ENCODE measurements at regions not wholly inside any gene's neighbourhood (a gene's known extent, or its start where the extent isn't known, plus 50 kb on each side); places are given as distances from the start of the nearest gene placed in this dataset.
A peak's percentile ranks its signal among the peaks of the same experiment; 100 is the strongest.

DNA sequence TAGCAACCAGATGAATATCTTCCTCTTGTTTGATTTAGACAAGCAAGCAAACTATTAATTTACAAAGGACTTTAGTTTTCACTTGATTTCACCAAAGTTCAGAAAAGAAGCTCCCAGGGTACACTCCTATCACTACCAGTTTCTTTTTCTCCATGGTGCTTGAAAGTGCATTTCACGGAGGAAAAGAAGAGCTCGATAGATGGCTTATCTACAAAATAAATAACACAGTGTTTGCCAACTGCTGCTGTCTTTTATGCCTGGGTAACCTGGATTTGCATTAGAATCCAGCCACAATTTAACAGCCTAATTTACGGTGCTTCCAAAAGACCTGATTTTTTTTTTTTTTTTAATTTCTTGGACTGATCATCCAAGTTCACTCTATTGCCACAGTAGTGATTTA lies 275.7 kb downstream of the GPR37 start (continued):
- TF ChIP-seq PLSCR1 (CRISPR knock-in tag; IDR thresholded peaks at IDR 0.05; ENCODE audit: borderline replicate concordance) (no peak), KAT7 (CRISPR knock-in tag; IDR thresholded peaks at IDR 0.05; ENCODE audit: borderline replicate concordance) (no peak), SYNCRIP (IDR thresholded peaks at IDR 0.05; ENCODE audit: insufficient read depth, low read depth, low read length) (no peak), SP2 (CRISPR knock-in tag; IDR thresholded peaks at IDR 0.05) (no peak), KLF15 (CRISPR knock-in tag; IDR thresholded peaks at IDR 0.05; ENCODE audit: borderline replicate concordance) (no peak), GLI4 (CRISPR knock-in tag; IDR thresholded peaks at IDR 0.05; ENCODE audit: borderline replicate concordance) (no peak), ZNF639 (CRISPR knock-in tag; conservative IDR thresholded peaks at IDR 0.05) (no peak), NR2F6 (IDR thresholded peaks at IDR 0.05) (0 out of 2 replicates have a peak, but pooled peaks have one; percentile 12), NR2F6 (CRISPR knock-in tag; IDR thresholded peaks at IDR 0.05) (no peak), RBAK (CRISPR knock-in tag; IDR thresholded peaks at IDR 0.05) (no peak)

DNA sequence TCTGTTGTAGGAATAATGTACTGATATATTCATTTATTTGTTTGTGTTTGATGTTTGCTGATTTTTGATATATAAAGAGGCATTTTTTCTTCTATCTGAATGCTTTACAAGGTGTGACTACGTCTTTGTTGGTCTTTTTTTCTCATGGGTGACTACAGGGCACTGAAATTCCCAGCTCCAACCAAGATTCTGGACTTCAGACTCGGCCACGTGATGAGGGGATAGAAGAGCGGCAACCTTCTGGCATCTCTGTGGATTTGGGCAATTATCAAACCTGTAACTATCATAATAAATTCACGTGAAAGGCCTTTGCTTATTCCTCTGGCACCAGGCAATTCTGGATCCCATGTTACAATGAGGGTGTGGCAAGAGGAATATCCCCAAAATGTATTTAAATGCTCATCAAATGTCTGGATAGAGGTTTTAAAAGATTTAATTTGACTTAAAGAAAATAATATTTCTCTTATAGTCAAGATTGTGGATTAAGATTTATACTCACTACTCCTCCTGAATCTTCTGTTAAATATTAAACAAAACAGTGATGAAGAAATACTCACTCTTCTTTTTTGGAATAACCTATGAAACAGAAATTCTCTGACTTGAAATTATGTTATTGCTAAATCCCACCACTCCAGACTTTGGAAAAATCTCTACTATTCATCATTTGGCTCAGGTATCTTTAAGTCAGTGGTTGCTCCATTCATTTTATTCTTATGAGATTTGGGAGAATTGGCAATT lies 276.3 kb downstream of the GPR37 start:
- DNase-seq (ENCODE audit: low spot score), result peak; percentile 2
- Histone ChIP-seq H3K27ac (ENCODE audit: extremely low read length, insufficient read depth, low read length) (no peak overlapping the region), H4K20me1 (ENCODE audit: insufficient read depth, low read length) (no peaks in the 10 kb centered on the region), H3K4me3 (replicated peaks in 1 of 3; ENCODE audit: insufficient read depth in 1 of 3, low read depth in 2 of 3, low read length in 3 of 3) (no peak overlapping the region), H3K36me3 (replicated peaks in 1 of 2; ENCODE audit: control insufficient read depth in 1 of 2, insufficient read depth in 2 of 2, low read length in 2 of 2) (no peaks in the 10 kb centered on the region), H3K4me2 (ENCODE audit: low read depth, low read length) (peak overlapping the region; percentile 38; the same call in 1 of the 2 replicates), H3K79me2 (ENCODE audit: insufficient read depth, low read length) (no peaks in the 10 kb centered on the region), H3K9me3 (ENCODE audit: low read length) (no peaks in the 10 kb centered on the region), H3K9ac (ENCODE audit: insufficient read depth, low read depth, low read length) (no peak overlapping the region), H2AFZ (ENCODE audit: low read length) (no peak overlapping the region), H3K4me1 (ENCODE audit: insufficient read depth, low read length) (peaks cover 19% of the 10 kb centered on the region), H3K27me3 (ENCODE audit: control insufficient read depth in 1 of 2, insufficient read depth in 2 of 2, low read length in 2 of 2) (no peaks in the 10 kb centered on the region)
- in situ Hi-C loops (cut with HindIII; ENCODE audit: extremely low pct_ligation_motif_present, low pct_unique_long_range_greater_than_20kb) (no loop called here), intact Hi-C loops (cut with micrococcal nuclease; ENCODE audit: unreplicated experiment) (loop anchor here (10.0 kb wide), 1 partner anchor 296 kb away; no protein-coding TSS in a partner anchor)
- TF ChIP-seq USF2 (IDR thresholded peaks at IDR 0.05; ENCODE audit: low read depth, low read length), result no peak
- peak; percentile 46; the same call in 1 of the 2 replicates for TF ChIP-seq USF2 (CRISPR knock-in tag; IDR thresholded peaks at IDR 0.05; ENCODE audit: borderline replicate concordance)
- 0 out of 2 replicates have a peak, but pooled peaks have one; percentile 49 for TF ChIP-seq BHLHE40 (IDR thresholded peaks at IDR 0.05; ENCODE audit: low read length)
- 0 out of 2 replicates have a peak, but pooled peaks have one; percentile 5 for TF ChIP-seq HNF4A (CRISPR knock-in tag; IDR thresholded peaks at IDR 0.05)
- TF ChIP-seq, protein P1, sequence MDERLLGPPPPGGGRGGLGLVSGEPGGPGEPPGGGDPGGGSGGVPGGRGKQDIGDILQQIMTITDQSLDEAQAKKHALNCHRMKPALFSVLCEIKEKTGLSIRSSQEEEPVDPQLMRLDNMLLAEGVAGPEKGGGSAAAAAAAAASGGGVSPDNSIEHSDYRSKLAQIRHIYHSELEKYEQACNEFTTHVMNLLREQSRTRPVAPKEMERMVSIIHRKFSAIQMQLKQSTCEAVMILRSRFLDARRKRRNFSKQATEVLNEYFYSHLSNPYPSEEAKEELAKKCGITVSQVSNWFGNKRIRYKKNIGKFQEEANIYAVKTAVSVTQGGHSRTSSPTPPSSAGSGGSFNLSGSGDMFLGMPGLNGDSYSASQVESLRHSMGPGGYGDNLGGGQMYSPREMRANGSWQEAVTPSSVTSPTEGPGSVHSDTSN (CRISPR knock-in tag; IDR thresholded peaks at IDR 0.05), result no peak
- POLR2A ChIA-PET, result no interaction called here
- CTCF ChIA-PET (ENCODE audit: low intra/inter-chr PET ratio, low total read pairs), result no interaction called here
- peak; percentile 31; the same call in 1 of the 3 replicates for ATAC-seq
- 2% methylated on average over 5 of the region's 5 CpGs for WGBS (ENCODE audit: low lambda C conversion rate)
- FAIRE-seq, result no peak
- no TSS peak for BruUV-seq (replicated peaks)
